ENCODE measurements at regions not wholly inside any gene's neighbourhood (a gene's known extent, or its start where the extent isn't known, plus 50 kb on each side); places are given as distances from the start of the nearest gene placed in this dataset.

DNA sequence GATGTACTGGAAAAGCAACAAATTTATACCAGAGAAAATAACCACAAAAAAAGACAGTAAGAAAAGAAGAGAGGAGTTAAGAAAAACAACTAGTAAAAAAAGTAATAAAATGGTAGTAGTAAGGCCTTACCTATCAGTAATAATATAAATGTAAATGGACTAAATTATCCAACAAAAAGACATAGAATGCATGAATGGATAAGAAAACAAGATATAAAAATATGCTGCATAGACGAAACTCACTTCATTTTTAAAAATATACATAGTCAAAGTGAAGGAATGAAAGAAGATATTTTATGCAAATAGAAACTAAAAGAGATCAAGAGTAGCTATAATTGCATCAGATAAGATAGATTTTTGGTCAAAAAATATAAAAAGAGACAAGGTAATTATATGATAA, 739.1 kb downstream of the DNAJB9 start:
- ATAC-seq (no peak), DNase-seq (ENCODE audit: low spot score) (no peak)
- peaks cover 8% of the 10 kb centered on the region for H3K36me3 Mint-ChIP-seq

DNA sequence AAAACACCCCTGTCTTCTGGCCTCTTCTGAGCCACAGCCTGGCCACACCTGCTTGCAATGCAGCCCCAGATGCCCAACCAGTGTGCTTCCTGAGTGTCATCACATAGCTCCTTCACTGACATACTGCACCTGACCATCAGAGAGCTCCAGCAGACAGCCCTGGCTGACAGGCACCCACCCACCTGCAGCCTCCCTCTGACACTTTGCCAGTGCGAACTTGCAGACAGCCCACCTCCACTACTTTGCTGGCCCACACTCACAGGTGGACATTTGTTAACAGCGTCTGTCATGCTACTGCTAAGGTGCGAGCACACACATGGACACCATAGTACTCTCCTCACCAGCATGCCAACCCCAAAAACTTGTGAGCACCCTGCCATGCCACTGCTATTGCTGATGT, 740.1 kb downstream of the DNAJB9 start:
- Mint-ChIP-seq H3K27ac (no peak overlapping the region), H3K4me3 (no peak overlapping the region), H3K27me3 (no peaks in the 10 kb centered on the region), H3K4me1 (ENCODE audit: low read depth in 2 of 2) (no peaks in the 10 kb centered on the region), H3K9me3 (peaks cover 24% of the 10 kb centered on the region), H3K36me3 (peaks cover 8% of the 10 kb centered on the region)
- DNase-seq (ENCODE audit: low spot score) (no peak), ATAC-seq (no peak)

More for the DNA sequence above, 739.1 kb downstream of the DNAJB9 start:
- Mint-ChIP-seq H3K4me1 (ENCODE audit: low read depth in 2 of 2) (no peaks in the 10 kb centered on the region), H3K4me3 (no peak overlapping the region), H3K9me3 (peaks cover 17% of the 10 kb centered on the region), H3K27me3 (no peaks in the 10 kb centered on the region), H3K27ac (no peak overlapping the region)

- no peaks in the 10 kb centered on the region for H3K4me1 Mint-ChIP-seq (ENCODE audit: low read depth in 2 of 2)
- H3K27me3 Mint-ChIP-seq: no peaks in the 10 kb centered on the region
- no peak overlapping the region for H3K27ac Mint-ChIP-seq
- DNase-seq (ENCODE audit: low spot score): no peak
- H3K9me3 Mint-ChIP-seq: peaks cover 23% of the 10 kb centered on the region
- no peak for ATAC-seq
- H3K36me3 Mint-ChIP-seq: no peaks in the 10 kb centered on the region
- no peak overlapping the region for H3K4me3 Mint-ChIP-seq
These were observed 748.5 kb downstream of the DNAJB9 start for GRCh38 chr7:109318136-109318535.

GRCh38 chr7:109322833-109323232, 753.2 kb downstream of the DNAJB9 start:
- Mint-ChIP-seq H3K4me3 (no peak overlapping the region), H3K27ac (no peak overlapping the region), H3K4me1 (ENCODE audit: low read depth in 2 of 2) (no peaks in the 10 kb centered on the region), H3K9me3 (peaks cover 8% of the 10 kb centered on the region), H3K36me3 (no peaks in the 10 kb centered on the region), H3K27me3 (no peaks in the 10 kb centered on the region)
- DNase-seq (ENCODE audit: low spot score): no peak
- ATAC-seq: no peak

GRCh38 chr7:109331423-109331822, 761.7 kb downstream of the DNAJB9 start:
- Mint-ChIP-seq H3K36me3 (no peaks in the 10 kb centered on the region), H3K4me1 (ENCODE audit: low read depth in 2 of 2) (no peaks in the 10 kb centered on the region), H3K27me3 (no peaks in the 10 kb centered on the region), H3K9me3 (peaks cover 22% of the 10 kb centered on the region), H3K4me3 (no peak overlapping the region), H3K27ac (no peak overlapping the region)
- no peak for DNase-seq (ENCODE audit: low spot score)
- no peak for ATAC-seq

GRCh38 chr7:109335951-109336350, 766.3 kb downstream of the DNAJB9 start:
- Mint-ChIP-seq H3K4me1 (ENCODE audit: low read depth in 2 of 2) (no peaks in the 10 kb centered on the region), H3K27me3 (no peaks in the 10 kb centered on the region), H3K27ac (no peak overlapping the region), H3K9me3 (peaks cover 18% of the 10 kb centered on the region), H3K36me3 (peaks cover 5% of the 10 kb centered on the region), H3K4me3 (no peak overlapping the region)
- no peak for DNase-seq (ENCODE audit: low spot score)
- ATAC-seq: no peak

GRCh38 chr7:109336531-109336930, 766.9 kb downstream of the DNAJB9 start:
- ATAC-seq (no peak), DNase-seq (ENCODE audit: low spot score) (no peak)
- peaks cover 18% of the 10 kb centered on the region for H3K9me3 Mint-ChIP-seq
- no peaks in the 10 kb centered on the region for H3K27me3 Mint-ChIP-seq
- no peak overlapping the region for H3K27ac Mint-ChIP-seq
- H3K36me3 Mint-ChIP-seq: peaks cover 5% of the 10 kb centered on the region
- H3K4me1 Mint-ChIP-seq (ENCODE audit: low read depth in 2 of 2): no peaks in the 10 kb centered on the region
- no peak overlapping the region for H3K4me3 Mint-ChIP-seq

DNA sequence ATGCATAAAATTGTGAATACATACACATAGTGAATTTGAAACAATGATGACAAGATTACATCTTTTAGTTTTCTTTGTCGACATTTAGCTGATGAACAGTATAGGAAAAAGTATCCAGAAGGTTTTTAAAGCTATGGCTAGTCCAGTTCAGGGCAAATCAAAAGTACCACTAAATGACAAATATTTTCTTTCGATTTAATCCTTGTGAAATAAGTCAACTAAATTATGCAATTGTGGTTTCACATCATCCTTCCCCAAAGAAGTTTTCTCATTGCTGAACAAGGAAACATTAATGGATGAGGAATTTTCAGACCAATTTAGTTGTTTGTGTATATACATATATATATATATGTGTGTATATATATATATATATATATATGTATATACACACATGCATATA, 774.0 kb downstream of the DNAJB9 start:
- ATAC-seq (no peak), DNase-seq (ENCODE audit: low spot score) (no peak)
- peaks cover 10% of the 10 kb centered on the region for H3K36me3 Mint-ChIP-seq
- H3K9me3 Mint-ChIP-seq: peaks cover 13% of the 10 kb centered on the region
- no peak overlapping the region for H3K4me3 Mint-ChIP-seq
- H3K27ac Mint-ChIP-seq: no peak overlapping the region
- no peaks in the 10 kb centered on the region for H3K4me1 Mint-ChIP-seq (ENCODE audit: low read depth in 2 of 2)
- H3K27me3 Mint-ChIP-seq: no peaks in the 10 kb centered on the region

DNA sequence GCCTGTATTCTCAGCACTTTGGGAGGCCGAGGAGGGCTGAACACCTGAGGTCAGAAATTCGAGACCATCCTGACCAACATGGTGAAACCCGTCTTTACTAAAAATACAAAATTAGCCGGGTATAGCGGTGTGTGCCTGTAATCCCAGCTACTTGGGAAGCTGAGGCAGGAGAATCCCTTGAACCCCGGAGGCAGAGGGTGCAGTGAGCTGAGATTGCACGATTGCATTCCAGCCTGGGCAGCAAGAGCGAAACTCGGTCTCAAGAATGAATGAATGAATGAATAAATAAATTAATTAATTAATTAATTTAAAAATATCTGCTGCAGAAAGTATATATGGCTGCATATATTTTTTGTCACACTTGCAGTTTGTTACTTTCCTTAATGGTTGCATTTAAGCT, 781.8 kb downstream of the DNAJB9 start:
- Mint-ChIP-seq H3K4me3 (no peak overlapping the region), H3K9me3 (peaks cover 2% of the 10 kb centered on the region), H3K36me3 (no peaks in the 10 kb centered on the region), H3K27me3 (no peaks in the 10 kb centered on the region), H3K27ac (no peak overlapping the region), H3K4me1 (ENCODE audit: low read depth in 2 of 2) (no peaks in the 10 kb centered on the region)
- DNase-seq (ENCODE audit: low spot score) (no peak), ATAC-seq (no peak)

- no peaks in the 10 kb centered on the region for H3K27me3 Mint-ChIP-seq
- H3K27ac Mint-ChIP-seq: no peak overlapping the region
- H3K36me3 Mint-ChIP-seq: no peaks in the 10 kb centered on the region
- DNase-seq (ENCODE audit: low spot score) (no peak), ATAC-seq (no peak)
- H3K4me1 Mint-ChIP-seq (ENCODE audit: low read depth in 2 of 2): no peaks in the 10 kb centered on the region
- no peak overlapping the region for H3K4me3 Mint-ChIP-seq
- H3K9me3 Mint-ChIP-seq: peaks cover 4% of the 10 kb centered on the region
These were observed 784.3 kb downstream of the DNAJB9 start for GRCh38 chr7:109354000-109354399.

- Mint-ChIP-seq H3K4me1 (ENCODE audit: low read depth in 2 of 2) (no peaks in the 10 kb centered on the region), H3K9me3 (peaks cover 5% of the 10 kb centered on the region), H3K27me3 (no peaks in the 10 kb centered on the region), H3K36me3 (no peaks in the 10 kb centered on the region), H3K27ac (no peak overlapping the region), H3K4me3 (no peak overlapping the region)
- no peak for DNase-seq (ENCODE audit: low spot score)
- no peak for ATAC-seq
These were observed 784.9 kb downstream of the DNAJB9 start for GRCh38 chr7:109354552-109354951.

GRCh38 chr7:109375823-109376222, 806.1 kb downstream of the DNAJB9 start:
- no peaks in the 10 kb centered on the region for H3K4me1 Mint-ChIP-seq (ENCODE audit: low read depth in 2 of 2)
- H3K36me3 Mint-ChIP-seq: no peaks in the 10 kb centered on the region
- no peak overlapping the region for H3K4me3 Mint-ChIP-seq
- H3K27me3 Mint-ChIP-seq: no peaks in the 10 kb centered on the region
- ATAC-seq: no peak
- peaks cover 13% of the 10 kb centered on the region for H3K9me3 Mint-ChIP-seq
- no peak overlapping the region for H3K27ac Mint-ChIP-seq
- no peak for DNase-seq (ENCODE audit: low spot score)

GRCh38 chr7:109376576-109376975, 806.9 kb downstream of the DNAJB9 start:
- ATAC-seq (no peak), DNase-seq (ENCODE audit: low spot score) (no peak)
- no peak overlapping the region for H3K27ac Mint-ChIP-seq
- H3K4me3 Mint-ChIP-seq: no peak overlapping the region
- no peaks in the 10 kb centered on the region for H3K4me1 Mint-ChIP-seq (ENCODE audit: low read depth in 2 of 2)
- H3K9me3 Mint-ChIP-seq: peaks cover 12% of the 10 kb centered on the region
- H3K36me3 Mint-ChIP-seq: no peaks in the 10 kb centered on the region
- H3K27me3 Mint-ChIP-seq: no peaks in the 10 kb centered on the region

DNA sequence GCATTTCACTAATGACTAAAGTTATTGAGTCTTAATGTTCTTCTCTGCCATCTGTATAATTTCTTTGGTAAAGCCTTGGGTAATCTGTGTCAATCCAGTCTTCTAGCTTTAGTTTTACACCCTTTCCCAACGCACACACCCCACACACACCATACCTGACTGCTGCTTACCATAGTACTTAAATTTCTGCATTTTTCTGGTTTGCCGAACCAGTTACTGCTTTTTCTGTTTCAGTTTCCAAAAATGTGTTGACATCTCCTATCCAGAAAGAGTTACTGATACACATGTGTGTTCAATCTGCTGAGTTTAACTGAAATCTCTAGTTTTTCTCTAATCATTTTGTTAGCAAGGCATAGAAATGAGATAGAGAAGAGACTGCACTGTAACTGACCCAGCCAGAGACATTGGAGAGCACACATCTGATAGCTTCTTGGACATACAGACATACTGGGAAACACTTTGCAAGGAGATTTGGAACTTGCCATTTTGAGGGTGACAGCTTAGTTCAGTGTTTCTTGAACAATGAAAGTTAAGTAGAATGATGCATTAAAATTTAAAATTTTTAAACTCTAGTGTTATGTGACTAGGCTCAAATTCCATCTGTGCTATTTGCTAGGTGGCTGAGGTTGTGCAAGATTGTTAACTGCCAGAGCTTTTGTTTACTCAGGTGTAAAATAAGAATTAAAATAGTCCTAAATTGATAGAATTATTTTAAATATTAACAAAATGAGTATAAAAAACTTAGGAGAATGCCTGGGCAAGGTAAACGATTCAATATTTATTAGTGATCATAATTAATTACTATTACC, 807.6 kb downstream of the DNAJB9 start:
- Mint-ChIP-seq H3K9me3 (peaks cover 12% of the 10 kb centered on the region), H3K4me3 (no peak overlapping the region), H3K27me3 (no peaks in the 10 kb centered on the region), H3K27ac (no peak overlapping the region), H3K36me3 (no peaks in the 10 kb centered on the region), H3K4me1 (ENCODE audit: low read depth in 2 of 2) (no peaks in the 10 kb centered on the region)
- ATAC-seq (no peak), DNase-seq (ENCODE audit: low spot score) (no peak)

DNA sequence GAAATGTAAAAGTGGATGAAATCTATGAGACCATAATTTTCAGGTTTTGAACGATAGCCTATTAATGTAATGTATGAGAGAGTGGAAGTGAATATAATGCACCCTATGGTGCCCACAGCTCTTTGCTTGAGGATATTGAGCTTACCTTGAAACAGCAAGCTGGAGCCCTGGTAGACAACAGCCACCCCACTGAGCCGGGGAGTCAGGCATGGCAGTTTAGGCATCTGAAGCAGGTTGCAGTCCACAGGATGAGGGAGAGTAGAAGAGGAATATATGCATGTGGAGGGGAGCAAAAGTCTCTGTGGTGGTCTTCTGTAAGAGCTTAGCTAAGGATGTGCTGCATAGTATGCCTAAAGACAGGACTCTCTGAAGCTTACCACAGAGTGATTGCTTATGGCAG, 817.3 kb downstream of the DNAJB9 start:
- no peak overlapping the region for H3K27ac Mint-ChIP-seq
- no peaks in the 10 kb centered on the region for H3K4me1 Mint-ChIP-seq (ENCODE audit: low read depth in 2 of 2)
- ATAC-seq (peak in 1 of 2 donors; percentile 36), DNase-seq (ENCODE audit: low spot score) (no peak)
- H3K9me3 Mint-ChIP-seq: peaks cover 7% of the 10 kb centered on the region
- H3K36me3 Mint-ChIP-seq: no peaks in the 10 kb centered on the region
- H3K4me3 Mint-ChIP-seq: no peak overlapping the region
- no peaks in the 10 kb centered on the region for H3K27me3 Mint-ChIP-seq
